PC-9 (cell line): ENCODE measurements at regions not wholly inside any gene's neighbourhood (a gene's known extent, or its start where the extent isn't known, plus 50 kb on each side); places are given as distances from the start of the nearest gene placed in this dataset.

Experiments used
- BruUV-seq: library from RNA; stranded (reverse); fragments of 400-500 nt; replicated peaks from 2 replicates; lab custom pipeline; 2021; lab: Mats Ljungman, UMichigan
- CTCF ChIA-PET: fragments of 300-600 bp; sonication (Branson Sonifier 250); formaldehyde crosslinking; loops from one replicate; lab custom pipeline; 2022; ENCODE audit warnings: antibody characterized with exemption; lab: Charles Lee
- POLR2A ChIA-PET: fragments of 300-600 bp; sonication (Branson Sonifier 250); formaldehyde crosslinking; loops from one replicate; lab custom pipeline; 2022; ENCODE audit warnings: antibody characterized with exemption; ENCODE audit not compliant: unreplicated experiment; lab: Charles Lee
- DNase-seq, 2 experiments: peaks; one replicate each; pipeline versions ENCODE4 v3.0.0 to v3.0.0-alpha.2; 2015 to 2022; ENCODE audit warnings: mixed read lengths in 1 of 2
- H2AFZ ChIP-seq: fragments of 200-600 bp; sonication (generic); 2 replicates; pipeline ENCODE4 v1.8.1; 2017; ENCODE audit warnings: antibody characterized with exemption
- H3F3A ChIP-seq: fragments of 200-600 bp; sonication (generic); 2 replicates; pipeline ENCODE4 v1.8.1; 2017; ENCODE audit warnings: antibody characterized with exemption, mild to moderate bottlenecking, low read depth; ENCODE audit not compliant: insufficient read depth
- H3K27ac ChIP-seq: fragments of 200-600 bp; sonication (generic); 2 replicates; pipeline ENCODE4 v1.6.1; 2016; ENCODE audit warnings: mixed run types
- H3K27me3 ChIP-seq: fragments of 200-600 bp; sonication (generic); 2 replicates; pipeline ENCODE4 v1.6.1; 2016; ENCODE audit warnings: low read depth, mixed run types; ENCODE audit not compliant: insufficient read depth
- H3K36me3 ChIP-seq: fragments of 200-600 bp; sonication (generic); 2 replicates; pipeline ENCODE4 v1.6.1; 2016; ENCODE audit warnings: low read depth, mixed run types
- H3K4me1 ChIP-seq: fragments of 200-600 bp; sonication (generic); replicated peaks from 2 replicates; pipeline ENCODE4 v1.6.1; 2016; ENCODE audit warnings: mixed run types; ENCODE audit not compliant: insufficient read depth
- H3K4me2 ChIP-seq: fragments of 200-600 bp; sonication (generic); 2 replicates; pipeline ENCODE4 v1.6.1; 2017; ENCODE audit warnings: mixed run types
- H3K4me3 ChIP-seq: fragments of 200-600 bp; sonication (generic); 2 replicates; pipeline ENCODE4 v1.6.1; 2016; ENCODE audit warnings: mixed run types
- H3K79me2 ChIP-seq: fragments of 200-600 bp; sonication (generic); 2 replicates; pipeline ENCODE4 v1.6.1; 2017; ENCODE audit warnings: low read depth, mixed run types
- H3K9me2 ChIP-seq: fragments of 200-600 bp; sonication (generic); 2 replicates; pipeline ENCODE4 v1.8.1; 2017; ENCODE audit warnings: mild to moderate bottlenecking; ENCODE audit not compliant: insufficient read depth
- H3K9me3 ChIP-seq: fragments of 200-600 bp; sonication (generic); 2 replicates; pipeline ENCODE4 v1.8.1; 2016; ENCODE audit warnings: low read depth; ENCODE audit not compliant: insufficient read depth
- H4K20me1 ChIP-seq: fragments of 200-600 bp; sonication (generic); 2 replicates; pipeline ENCODE4 v1.8.1; 2017; ENCODE audit not compliant: insufficient read depth
- CTCF ChIP-seq: fragments of 200-600 bp; sonication (generic); conservative IDR thresholded peaks from 2 replicates; pipeline ENCODE4 v1.6.1; 2017; ENCODE audit warnings: mixed run types, antibody characterized with exemption, mild to moderate bottlenecking, moderate library complexity
- EZH2 ChIP-seq: fragments of 200-600 bp; sonication (generic); IDR thresholded peaks from 2 replicates; pipeline ENCODE4 v1.8.0; 2017; ENCODE audit warnings: antibody characterized with exemption, low read depth
- intact Hi-C: fragments of 100-400 bp; cut with micrococcal nuclease; formaldehyde crosslinking; loops from one replicate; pipeline ENCODE4 v1.10.0; 2022; ENCODE audit not compliant: unreplicated experiment

DNA sequence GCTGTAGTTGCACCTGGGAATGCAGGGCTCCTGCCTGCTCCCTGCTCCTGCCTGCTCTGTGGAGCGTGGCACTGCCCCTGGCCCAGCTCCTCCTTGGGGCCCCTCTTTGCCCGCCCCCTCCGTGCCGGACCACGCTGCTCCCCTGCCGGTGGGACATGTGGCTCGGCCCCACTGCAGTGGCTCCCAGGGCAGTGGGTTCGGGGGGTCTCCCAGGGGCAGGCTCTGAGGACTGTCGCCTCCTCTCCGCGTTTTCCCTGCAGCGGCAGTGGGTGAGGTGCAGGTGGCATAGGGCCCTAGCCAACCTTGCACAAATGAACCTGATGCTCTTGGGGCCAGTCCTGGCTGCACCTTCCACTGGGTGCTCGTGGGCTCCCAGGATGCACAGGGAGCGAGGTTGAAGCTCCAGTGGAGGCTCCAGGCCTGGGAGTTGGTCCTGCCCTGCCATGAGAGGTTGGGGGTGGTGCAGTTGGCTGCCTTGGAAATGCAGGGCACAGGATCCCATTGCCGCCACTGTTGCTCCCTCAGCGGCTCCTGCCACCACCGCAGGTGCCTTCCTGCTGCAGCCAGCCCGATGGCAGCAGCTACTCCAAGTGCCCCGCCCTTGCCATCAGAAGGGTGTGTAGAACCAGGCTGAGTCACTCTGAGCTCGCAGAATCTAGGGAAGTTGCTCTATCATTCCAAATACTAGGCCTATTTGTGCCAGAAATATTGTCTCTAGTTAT is 313.1 kb upstream of the SYT4 start:
- H3K79me2 ChIP-seq: no peaks in the 10 kb centered on the region
- no peak overlapping the region for H2AFZ ChIP-seq
- H4K20me1 ChIP-seq: no peaks in the 10 kb centered on the region
- peak in 1 of 2 experiments; percentile 45 for DNase-seq
- POLR2A ChIA-PET: no interaction called here
- no peaks in the 10 kb centered on the region for H3K9me2 ChIP-seq
- no peaks in the 10 kb centered on the region for H3K27me3 ChIP-seq
- no peak overlapping the region for H3K4me2 ChIP-seq
- no peak overlapping the region for H3K27ac ChIP-seq
- H3K4me1 ChIP-seq: no peaks in the 10 kb centered on the region
- intact Hi-C loops: loop anchor here (10.0 kb wide), 1 partner anchor 1536 kb away; no protein-coding TSS in a partner anchor
- TSS peak; percentile 49 for BruUV-seq
- no peaks in the 10 kb centered on the region for H3K36me3 ChIP-seq
- CTCF ChIA-PET: interaction anchor here (0.6 to 2.1 kb wide), 4 partner anchors 19 to 1484 kb away, joined by 3 to 7 read pairs (median 4); no protein-coding TSS in a partner anchor
- H3K9me3 ChIP-seq: no peaks in the 10 kb centered on the region
- H3K4me3 ChIP-seq: no peak overlapping the region
- TF ChIP-seq CTCF (no peak), EZH2 (no peak)
- no peaks in the 10 kb centered on the region for H3F3A ChIP-seq

DNA sequence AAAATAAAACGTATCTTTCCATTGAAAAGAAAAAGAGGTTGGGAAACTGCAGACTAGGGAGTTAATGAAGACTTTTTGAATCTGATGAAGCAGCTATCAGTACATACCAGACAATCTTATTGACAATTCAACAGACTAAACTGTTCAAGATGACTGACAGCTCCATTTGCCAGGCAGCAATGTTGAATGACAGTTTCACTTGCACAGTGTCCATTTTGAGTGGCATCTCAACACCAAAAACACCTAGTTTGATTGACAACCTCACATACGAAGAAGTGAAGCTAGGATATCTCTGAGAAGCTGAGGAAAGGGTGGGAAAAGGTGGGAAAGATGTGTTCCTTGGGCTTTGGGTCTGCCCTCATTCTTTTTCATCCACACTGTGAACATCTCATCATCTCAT is 315.0 kb upstream of the SYT4 start:
- H3K9me3 ChIP-seq: no peaks in the 10 kb centered on the region
- no TSS peak for BruUV-seq
- DNase-seq: no peak
- no peaks in the 10 kb centered on the region for H3F3A ChIP-seq
- no peaks in the 10 kb centered on the region for H3K27me3 ChIP-seq
- H3K4me2 ChIP-seq: no peak overlapping the region
- no peak overlapping the region for H2AFZ ChIP-seq
- POLR2A ChIA-PET: no interaction called here
- TF ChIP-seq EZH2 (no peak), CTCF (no peak)
- H4K20me1 ChIP-seq: no peaks in the 10 kb centered on the region
- no peaks in the 10 kb centered on the region for H3K9me2 ChIP-seq
- CTCF ChIA-PET: no interaction called here
- intact Hi-C loops: loop anchor here (10.0 kb wide), 1 partner anchor 1537 kb away; no protein-coding TSS in a partner anchor
- H3K27ac ChIP-seq: no peak overlapping the region
- no peak overlapping the region for H3K4me3 ChIP-seq
- H3K36me3 ChIP-seq: no peaks in the 10 kb centered on the region
- no peaks in the 10 kb centered on the region for H3K4me1 ChIP-seq
- no peaks in the 10 kb centered on the region for H3K79me2 ChIP-seq

DNA sequence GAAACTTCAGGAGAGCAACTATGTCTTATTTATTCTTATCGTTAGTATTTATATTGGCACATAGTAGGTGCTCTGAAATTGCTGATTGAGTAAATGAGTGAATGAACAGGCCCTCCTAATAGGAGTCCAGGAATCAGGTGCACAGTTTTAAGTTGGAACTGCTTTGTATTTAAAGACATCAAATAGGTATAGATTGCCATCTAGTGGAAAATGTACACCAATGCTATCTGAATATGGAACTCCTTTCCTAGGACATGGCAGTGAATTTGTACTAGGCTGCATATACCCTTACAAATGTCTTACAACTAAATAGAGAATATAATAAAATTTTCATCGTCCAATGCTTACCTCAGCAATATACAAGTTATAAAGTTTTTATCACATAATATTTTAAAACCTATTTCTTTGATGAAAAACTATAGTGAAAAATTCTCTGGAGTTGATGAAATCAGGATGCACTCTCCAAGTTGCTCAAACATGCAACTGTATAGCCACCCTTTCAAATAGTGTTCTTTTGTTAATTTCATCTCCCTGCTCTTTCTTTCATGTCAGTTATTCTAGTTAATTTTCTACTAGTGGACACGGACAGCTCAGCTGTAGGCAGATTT is 318.9 kb upstream of the SYT4 start:
- no peaks in the 10 kb centered on the region for H3K9me2 ChIP-seq
- H3K36me3 ChIP-seq: no peaks in the 10 kb centered on the region
- H3F3A ChIP-seq: no peaks in the 10 kb centered on the region
- no peak overlapping the region for H3K4me3 ChIP-seq
- no peak overlapping the region for H2AFZ ChIP-seq
- no TSS peak for BruUV-seq
- DNase-seq: no peak
- H3K9me3 ChIP-seq: no peaks in the 10 kb centered on the region
- H3K4me2 ChIP-seq: no peak overlapping the region
- no peaks in the 10 kb centered on the region for H3K27me3 ChIP-seq
- peak; percentile 62 for TF ChIP-seq CTCF
- no peak for TF ChIP-seq EZH2
- CTCF ChIA-PET: interaction anchor here (0.6 kb wide), 1 partner anchor 103 kb away, joined by 4 read pairs; no protein-coding TSS in a partner anchor
- no peak overlapping the region for H3K27ac ChIP-seq
- POLR2A ChIA-PET: no interaction called here
- no peaks in the 10 kb centered on the region for H3K4me1 ChIP-seq
- no peaks in the 10 kb centered on the region for H4K20me1 ChIP-seq
- H3K79me2 ChIP-seq: no peaks in the 10 kb centered on the region
- intact Hi-C loops: loop anchor here (10.0 kb wide), 1 partner anchor 1541 kb away; no protein-coding TSS in a partner anchor
